ENCODE measurements at regions not wholly inside any gene's neighbourhood (a gene's known extent, or its start where the extent isn't known, plus 50 kb on each side); places are given as distances from the start of the nearest gene placed in this dataset.

GRCh38 chr9:25964239-25964638, 286.0 kb upstream of the TUSC1 start:
- no peak overlapping the region for H2AFZ ChIP-seq (ENCODE audit: low read length)

GRCh38 chr9:25960178-25960577, 281.9 kb upstream of the TUSC1 start:
- Histone ChIP-seq H3K9me2 (replicated peaks; ENCODE audit: low read depth, low read length) (no peaks in the 10 kb centered on the region), H3K79me2 (ENCODE audit: insufficient read depth, low read length) (no peaks in the 10 kb centered on the region), H2AFZ (ENCODE audit: low read length) (no peak overlapping the region), H3K9ac (ENCODE audit: low read depth, low read length, poor library complexity, severe bottlenecking) (no peak overlapping the region), H3K9me3 (ENCODE audit: insufficient read depth, low read depth, low read length) (no peaks in the 10 kb centered on the region), H3K4me1 (ENCODE audit: insufficient read depth, low read length, poor library complexity, severe bottlenecking) (no peaks in the 10 kb centered on the region), H3K4me2 (ENCODE audit: low read depth, low read length, poor library complexity, severe bottlenecking) (no peak overlapping the region), H3K4me3 (ENCODE audit: low read length, poor library complexity, severe bottlenecking) (no peak overlapping the region), H4K20me1 (ENCODE audit: insufficient read depth, low read length, poor library complexity, severe bottlenecking) (no peaks in the 10 kb centered on the region), H3F3A (ENCODE audit: low read depth) (no peaks in the 10 kb centered on the region), H3K27me3 (ENCODE audit: insufficient read depth, low read length, poor library complexity, severe bottlenecking) (no peaks in the 10 kb centered on the region), H3K36me3 (ENCODE audit: insufficient read depth, low read length) (no peaks in the 10 kb centered on the region)
- TF ChIP-seq EZH2phosphoT487 (IDR thresholded peaks at IDR 0.05; ENCODE audit: borderline replicate concordance) (no peak), CTCF (conservative IDR thresholded peaks at IDR 0.05; ENCODE audit: low read length) (no peak)

More at GRCh38 chr9:25964239-25964638, 286.0 kb upstream of the TUSC1 start:
- Histone ChIP-seq H3K4me2 (ENCODE audit: low read depth, low read length, poor library complexity, severe bottlenecking) (no peak overlapping the region), H3K79me2 (ENCODE audit: insufficient read depth, low read length) (no peaks in the 10 kb centered on the region), H3K9me3 (ENCODE audit: insufficient read depth, low read depth, low read length) (no peaks in the 10 kb centered on the region), H3K4me1 (ENCODE audit: insufficient read depth, low read length, poor library complexity, severe bottlenecking) (no peaks in the 10 kb centered on the region), H3K9ac (ENCODE audit: low read depth, low read length, poor library complexity, severe bottlenecking) (no peak overlapping the region), H3K9me2 (replicated peaks; ENCODE audit: low read depth, low read length) (no peaks in the 10 kb centered on the region), H4K20me1 (ENCODE audit: insufficient read depth, low read length, poor library complexity, severe bottlenecking) (no peaks in the 10 kb centered on the region), H3K36me3 (ENCODE audit: insufficient read depth, low read length) (no peaks in the 10 kb centered on the region), H3F3A (ENCODE audit: low read depth) (no peaks in the 10 kb centered on the region), H3K4me3 (ENCODE audit: low read length, poor library complexity, severe bottlenecking) (no peak overlapping the region), H3K27me3 (ENCODE audit: insufficient read depth, low read length, poor library complexity, severe bottlenecking) (no peaks in the 10 kb centered on the region)
- TF ChIP-seq CTCF (conservative IDR thresholded peaks at IDR 0.05; ENCODE audit: low read length) (peak; percentile 62), EZH2phosphoT487 (IDR thresholded peaks at IDR 0.05; ENCODE audit: borderline replicate concordance) (no peak)

GRCh38 chr9:25954209-25954608, 276.0 kb upstream of the TUSC1 start:
- Histone ChIP-seq H3K4me3 (ENCODE audit: low read length, poor library complexity, severe bottlenecking) (no peak overlapping the region), H3K36me3 (ENCODE audit: insufficient read depth, low read length) (no peaks in the 10 kb centered on the region), H3K9me2 (replicated peaks; ENCODE audit: low read depth, low read length) (no peaks in the 10 kb centered on the region), H3F3A (ENCODE audit: low read depth) (no peaks in the 10 kb centered on the region), H2AFZ (ENCODE audit: low read length) (no peak overlapping the region), H3K9ac (ENCODE audit: low read depth, low read length, poor library complexity, severe bottlenecking) (no peak overlapping the region), H4K20me1 (ENCODE audit: insufficient read depth, low read length, poor library complexity, severe bottlenecking) (no peaks in the 10 kb centered on the region), H3K4me2 (ENCODE audit: low read depth, low read length, poor library complexity, severe bottlenecking) (no peak overlapping the region), H3K4me1 (ENCODE audit: insufficient read depth, low read length, poor library complexity, severe bottlenecking) (no peaks in the 10 kb centered on the region), H3K9me3 (ENCODE audit: insufficient read depth, low read depth, low read length) (no peaks in the 10 kb centered on the region), H3K27me3 (ENCODE audit: insufficient read depth, low read length, poor library complexity, severe bottlenecking) (no peaks in the 10 kb centered on the region), H3K79me2 (ENCODE audit: insufficient read depth, low read length) (no peaks in the 10 kb centered on the region)
- TF ChIP-seq CTCF (conservative IDR thresholded peaks at IDR 0.05; ENCODE audit: low read length) (no peak), EZH2phosphoT487 (IDR thresholded peaks at IDR 0.05; ENCODE audit: borderline replicate concordance) (no peak)
